HEK293T (cell line): ENCODE measurements at regions not wholly inside any gene's neighbourhood (a gene's known extent, or its start where the extent isn't known, plus 50 kb on each side); places are given as distances from the start of the nearest gene placed in this dataset.

ENCODE experiments used
- CTCF ChIA-PET: fragments of 350-600 bp; formaldehyde crosslinking; extraction: SDS; loops from one replicate; lab custom pipeline; 2021; ENCODE audit warnings: antibody characterized with exemption, inconsistent platforms; lab: Yijun Ruan, JAX
- POLR2A ChIA-PET: fragments of 350-600 bp; formaldehyde crosslinking; extraction: SDS; loops from one replicate; lab custom pipeline; 2020; ENCODE audit warnings: antibody characterized with exemption, inconsistent platforms; lab: Yijun Ruan, JAX
- DNase-seq: peaks from one replicate; pipeline ENCODE4 v3.0.0; 2012; ENCODE audit warnings: mixed read lengths; ENCODE audit errors: extremely low spot score
- ARNT ChIP-seq: fragments of 450-650 bp; IDR thresholded peaks from 2 replicates; pipeline ENCODE4 v1.6.1; 2017; ENCODE audit warnings: mild to moderate bottlenecking
- BHLHE40 ChIP-seq: fragments of 450-650 bp; IDR thresholded peaks from 2 replicates; pipeline ENCODE4 v1.6.1; 2016; ENCODE audit warnings: mild to moderate bottlenecking, moderate library complexity, borderline replicate concordance
- CTBP1 ChIP-seq: fragments of 450-650 bp; IDR thresholded peaks from 2 replicates; pipeline ENCODE4 v1.6.1; 2016; ENCODE audit warnings: borderline replicate concordance
- ELF4 ChIP-seq: fragments of 450-650 bp; IDR thresholded peaks from 2 replicates; pipeline ENCODE4 v1.6.1; 2017; ENCODE audit warnings: antibody characterized with exemption
- FOXA1 ChIP-seq: fragments of 450-650 bp; IDR thresholded peaks from 2 replicates; pipeline ENCODE4 v1.6.1; 2016; ENCODE audit warnings: mild to moderate bottlenecking
- FOXK2 ChIP-seq: fragments of 450-650 bp; IDR thresholded peaks from 2 replicates; pipeline ENCODE4 v1.6.1; 2016; ENCODE audit warnings: mild to moderate bottlenecking
- FOXM1 ChIP-seq: fragments of 450-650 bp; IDR thresholded peaks from 2 replicates; pipeline ENCODE4 v1.6.1; 2017; ENCODE audit warnings: mild to moderate bottlenecking, borderline replicate concordance
- HDGF ChIP-seq: fragments of 450-650 bp; IDR thresholded peaks from 2 replicates; pipeline ENCODE4 v1.6.1; 2017; ENCODE audit warnings: antibody characterized with exemption, borderline replicate concordance
- L3MBTL2 ChIP-seq: fragments of 450-650 bp; conservative IDR thresholded peaks from 2 replicates; pipeline ENCODE4 v1.6.1; 2016; ENCODE audit warnings: mild to moderate bottlenecking
- LEF1 ChIP-seq: fragments of 450-650 bp; IDR thresholded peaks from 2 replicates; pipeline ENCODE4 v1.6.1; 2017; ENCODE audit warnings: mild to moderate bottlenecking, borderline replicate concordance
- NFRKB ChIP-seq: fragments of 450-650 bp; IDR thresholded peaks from 2 replicates; pipeline ENCODE4 v1.6.1; 2016; ENCODE audit warnings: mild to moderate bottlenecking, moderate library complexity
- SP1 ChIP-seq: fragments of 450-650 bp; IDR thresholded peaks from 2 replicates; pipeline ENCODE4 v1.6.1; 2017
- SUZ12 ChIP-seq: fragments of 450-650 bp; IDR thresholded peaks from 2 replicates; pipeline ENCODE4 v1.6.1; 2016; ENCODE audit warnings: mild to moderate bottlenecking
- TARDBP ChIP-seq: fragments of 450-650 bp; IDR thresholded peaks from 2 replicates; pipeline ENCODE4 v1.6.1; 2016
- ZNF384 ChIP-seq: fragments of 450-650 bp; IDR thresholded peaks from 2 replicates; pipeline ENCODE4 v1.6.1; 2016
- TF ChIP-seq, protein P1 (sequence below): fragments of 450-650 bp; IDR thresholded peaks from 2 replicates; pipeline ENCODE4 v1.6.1; 2016

DNA sequence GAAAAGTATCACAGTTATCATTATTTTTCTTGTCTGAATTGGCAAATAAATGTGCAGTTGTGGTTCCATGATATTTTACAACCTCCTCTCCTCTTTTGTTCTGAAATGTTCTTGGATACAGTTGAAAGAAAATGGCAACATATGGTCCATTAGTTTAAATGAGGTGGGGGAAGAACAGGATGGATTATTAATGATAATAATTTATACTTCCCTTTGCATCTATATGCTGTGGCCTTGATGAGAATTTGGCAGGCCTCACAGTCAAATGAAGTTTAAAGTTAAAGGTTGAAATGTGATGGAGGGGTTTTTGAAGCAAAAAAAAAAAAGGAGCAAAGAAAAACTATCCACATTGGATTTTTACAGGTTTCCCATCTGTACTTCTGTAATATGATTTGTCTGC, 946.3 kb upstream of the INTU start:
- CTCF ChIA-PET = no interaction called here
- no peak for TF ChIP-seq FOXK2
- TF ChIP-seq FOXM1 = no peak
- TF ChIP-seq BHLHE40 = no peak
- POLR2A ChIA-PET = no interaction called here
- DNase-seq = no peak

DNA sequence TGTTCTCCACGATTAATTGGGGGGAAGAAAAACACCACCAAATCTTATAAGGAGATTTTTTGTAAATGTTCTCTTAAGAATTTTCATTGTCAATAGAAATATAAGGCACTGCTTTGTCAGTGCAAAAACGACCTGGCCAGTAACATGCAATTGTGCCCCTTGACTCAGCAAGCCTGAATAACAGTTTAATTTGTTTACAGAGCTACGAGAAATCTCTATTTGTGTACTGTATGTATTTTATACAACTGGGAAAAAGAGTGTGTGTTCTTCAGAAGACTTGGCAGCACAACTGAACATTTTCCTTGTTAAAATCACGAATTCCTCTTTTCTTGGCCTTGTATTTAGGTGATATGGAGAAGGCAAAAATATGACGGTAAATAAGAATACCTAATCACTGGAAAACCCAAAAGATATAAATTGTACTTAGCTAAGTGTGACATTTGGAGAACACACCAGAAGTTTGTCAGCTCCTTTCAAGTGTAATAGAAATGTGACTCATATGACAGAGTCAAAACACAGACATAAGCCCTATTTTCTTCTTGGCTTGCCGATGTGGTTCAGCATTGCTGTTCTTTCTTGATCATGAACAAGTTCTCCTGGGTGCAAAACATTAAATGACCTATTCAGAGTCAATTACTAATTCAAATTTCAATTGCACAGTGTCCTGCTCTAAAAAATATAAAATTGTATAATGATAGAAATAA, 945.0 kb upstream of the INTU start:
- ChIA-PET POLR2A (no interaction called here), CTCF (interaction anchor here (0.6 to 0.8 kb wide), 2 partner anchors 20 to 32 kb away, joined by 4 read pairs; no protein-coding TSS in a partner anchor)
- TF ChIP-seq FOXA1 (no peak), L3MBTL2 (no peak), TARDBP (no peak), HDGF (no peak)
- DNase-seq = no peak

DNA sequence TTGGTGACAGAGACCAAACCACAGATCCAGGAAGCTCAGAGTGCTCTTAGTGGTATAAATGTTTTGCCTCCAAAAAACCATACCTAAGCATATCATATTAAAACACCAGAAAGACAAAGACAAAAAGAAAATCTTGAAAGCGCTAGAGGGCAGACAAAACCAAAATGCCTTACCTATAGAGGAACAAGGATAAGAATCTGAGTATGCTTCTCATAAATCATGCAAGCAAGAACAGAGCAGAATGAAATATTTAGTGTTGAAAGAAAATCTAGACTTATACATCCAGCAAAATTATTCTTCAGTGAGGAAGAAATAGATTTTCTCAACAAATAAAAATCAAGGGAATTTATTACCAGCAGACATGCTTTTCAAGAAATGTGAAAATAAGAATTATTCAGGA, 941.0 kb upstream of the INTU start:
- TF ChIP-seq NFRKB (no peak), CTBP1 (no peak), ZNF384 (no peak), TARDBP (no peak), SP1 (no peak), L3MBTL2 (no peak), ELF4 (no peak), BHLHE40 (no peak), SUZ12 (no peak), FOXM1 (no peak), FOXK2 (no peak), LEF1 (no peak), HDGF (no peak), ARNT (no peak), FOXA1 (no peak)
- TF ChIP-seq, protein P1, sequence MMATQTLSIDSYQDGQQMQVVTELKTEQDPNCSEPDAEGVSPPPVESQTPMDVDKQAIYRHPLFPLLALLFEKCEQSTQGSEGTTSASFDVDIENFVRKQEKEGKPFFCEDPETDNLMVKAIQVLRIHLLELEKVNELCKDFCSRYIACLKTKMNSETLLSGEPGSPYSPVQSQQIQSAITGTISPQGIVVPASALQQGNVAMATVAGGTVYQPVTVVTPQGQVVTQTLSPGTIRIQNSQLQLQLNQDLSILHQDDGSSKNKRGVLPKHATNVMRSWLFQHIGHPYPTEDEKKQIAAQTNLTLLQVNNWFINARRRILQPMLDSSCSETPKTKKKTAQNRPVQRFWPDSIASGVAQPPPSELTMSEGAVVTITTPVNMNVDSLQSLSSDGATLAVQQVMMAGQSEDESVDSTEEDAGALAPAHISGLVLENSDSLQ = no peak
- CTCF ChIA-PET = no interaction called here
- POLR2A ChIA-PET = no interaction called here
- DNase-seq = no peak

DNA sequence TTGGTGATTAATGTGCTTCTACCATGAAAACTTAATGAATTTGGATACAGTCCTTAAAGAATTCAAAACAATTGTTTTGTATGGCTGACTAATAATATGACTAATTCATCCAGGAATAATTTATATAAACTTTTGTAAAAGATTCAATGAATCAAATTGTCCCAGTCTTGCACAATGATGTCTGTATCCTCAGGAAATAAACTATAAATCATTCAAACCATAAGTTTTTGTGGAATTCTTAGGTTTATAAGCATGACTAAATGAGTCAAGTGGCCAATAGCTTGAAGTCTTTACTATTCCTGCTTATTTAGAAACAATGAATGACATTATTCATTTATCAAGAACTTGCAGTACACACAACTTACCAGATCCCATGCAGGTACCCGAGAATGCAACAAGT, 935.0 kb upstream of the INTU start:
- POLR2A ChIA-PET = no interaction called here
- TF ChIP-seq FOXM1 (no peak), HDGF (no peak), ELF4 (no peak), LEF1 (no peak), SUZ12 (no peak), SP1 (no peak), ARNT (no peak), L3MBTL2 (no peak), FOXK2 (no peak), ZNF384 (no peak), BHLHE40 (no peak), TARDBP (no peak), CTBP1 (no peak), NFRKB (no peak)
- TF ChIP-seq, protein P1 = no peak
- no peak for DNase-seq
- CTCF ChIA-PET = no interaction called here

DNA sequence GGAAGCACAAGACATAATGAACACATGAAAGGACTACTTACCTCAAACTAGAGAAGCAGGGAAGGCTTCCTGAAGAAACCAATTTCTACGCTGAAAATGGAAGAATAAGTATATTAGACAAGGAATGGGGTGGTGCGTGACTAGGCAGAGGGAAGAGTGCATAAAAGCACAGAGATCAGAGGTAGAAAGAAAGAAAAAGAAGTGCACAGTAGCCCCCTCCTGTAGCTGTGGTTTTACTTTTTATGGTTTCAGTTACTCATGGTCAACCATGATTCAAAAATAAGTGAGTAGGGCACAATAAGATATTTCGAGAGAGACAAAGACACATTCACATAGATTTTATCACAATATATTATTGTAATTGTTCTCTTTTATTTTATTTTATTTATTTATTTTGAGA, 934.5 kb upstream of the INTU start:
- DNase-seq = no peak
- CTCF ChIA-PET = no interaction called here
- TF ChIP-seq BHLHE40 = no peak
- TF ChIP-seq FOXA1 = no peak
- POLR2A ChIA-PET = no interaction called here

DNA sequence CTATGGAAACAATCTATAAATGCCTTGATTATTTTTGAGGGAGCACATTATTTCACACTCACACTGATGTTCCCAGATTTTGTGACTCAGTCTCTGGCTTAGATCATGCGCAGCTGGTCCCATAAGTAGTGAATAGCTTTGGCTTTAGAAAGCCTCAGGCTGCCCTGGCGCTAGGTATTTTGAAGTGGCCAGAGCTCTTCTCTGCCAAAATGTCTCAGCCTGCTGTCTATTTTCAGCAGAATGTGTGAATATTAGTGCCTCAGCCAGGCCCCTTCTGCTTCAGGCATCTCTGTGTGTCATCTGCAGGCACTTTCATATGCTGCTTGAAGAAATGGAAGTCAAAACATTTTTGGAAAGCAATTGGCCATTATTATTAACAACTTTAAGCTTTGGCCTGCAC, 931.0 kb upstream of the INTU start:
- TF ChIP-seq ELF4 (no peak), L3MBTL2 (no peak), FOXM1 (no peak), BHLHE40 (no peak), LEF1 (no peak), FOXA1 (no peak), SP1 (no peak)
- TF ChIP-seq, protein P1 = no peak
- no peak for DNase-seq
- ChIA-PET POLR2A (no interaction called here), CTCF (no interaction called here)

DNA sequence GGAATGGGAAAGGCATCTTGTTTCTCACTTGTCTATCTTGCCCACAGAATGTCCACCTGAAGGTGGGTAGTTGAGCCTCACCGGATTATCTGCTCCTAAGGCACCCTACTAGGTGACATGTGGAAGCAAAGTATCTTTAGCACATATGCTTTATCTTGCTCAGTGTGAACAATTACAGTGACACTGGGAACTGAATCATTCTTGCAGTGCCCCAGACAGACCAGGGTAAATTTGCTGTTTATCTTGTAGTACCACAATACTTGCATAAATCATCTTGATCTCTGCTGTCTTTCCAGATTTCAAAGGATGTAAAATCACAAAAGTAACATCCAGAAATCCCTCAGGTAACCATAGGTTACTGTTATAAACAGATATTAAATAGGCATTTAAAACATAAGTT, 930.0 kb upstream of the INTU start:
- ChIA-PET CTCF (no interaction called here), POLR2A (no interaction called here)
- TF ChIP-seq TARDBP (no peak), NFRKB (no peak), BHLHE40 (no peak), SP1 (no peak), HDGF (no peak), ARNT (no peak), CTBP1 (no peak), FOXK2 (no peak), FOXM1 (no peak), SUZ12 (no peak), FOXA1 (no peak)
- TF ChIP-seq, protein P1 = no peak
- DNase-seq = no peak
